Prostate gland (tissue), 2 donors: ENCODE measurements at regions not wholly inside any gene's neighbourhood (a gene's known extent, or its start where the extent isn't known, plus 50 kb on each side); places are given as distances from the start of the nearest gene placed in this dataset.

Experiments
- DNase-seq: peaks from one replicate; pipeline ENCODE4 v3.0.0-alpha.2; 2019; ENCODE audit warnings: low spot score
- H3K27ac ChIP-seq, 2 donors: fragments of 200-600 bp; sonication (generic); 2 replicates each; pipeline ENCODE4 v1.5.1; 2017 to 2019
- H3K27me3 ChIP-seq: fragments of 200-600 bp; sonication (generic); replicated peaks from 2 replicates; pipeline ENCODE4 v1.5.1; 2019; ENCODE audit not compliant: insufficient read depth
- H3K36me3 ChIP-seq, 2 donors: fragments of 200-600 bp; sonication (generic); 1 replicate in 1 of 2; 2 replicates in 1 of 2; pipeline versions ENCODE4 v1.5.1 to v1.8.1; 2017 to 2019
- H3K4me1 ChIP-seq: fragments of 200-600 bp; sonication (generic); replicated peaks from 2 replicates; pipeline ENCODE4 v1.5.1; 2019
- H3K4me3 ChIP-seq, 2 donors: fragments of 200-600 bp; sonication (generic); 2 replicates each; pipeline ENCODE4 v1.5.1; 2017 to 2019
- H3K9me3 ChIP-seq: fragments of 200-600 bp; sonication (generic); 2 replicates; pipeline ENCODE4 v1.5.1; 2017
- CTCF ChIP-seq, 4 experiments: fragments of 200-600 bp in 2 of 4; fragments of 450-650 bp in 2 of 4; sonication (generic) in 2 of 4; IDR thresholded peaks; 1 replicate in 3 of 4; 2 replicates in 1 of 4; pipeline ENCODE4 v1.5.1; 2016 to 2019; ENCODE audit warnings: antibody characterized with exemption in 4 of 4, mild to moderate bottlenecking in 2 of 4, moderate library complexity in 2 of 4
- POLR2A ChIP-seq: fragments of 450-650 bp; IDR thresholded peaks from one replicate; pipeline ENCODE4 v1.6.1; 2016; ENCODE audit warnings: antibody characterized with exemption, mild to moderate bottlenecking
- POLR2AphosphoS5 ChIP-seq: sonication (generic); formaldehyde crosslinking; IDR thresholded peaks from one replicate; pipeline ENCODE4 v1.6.1; 2017; ENCODE audit warnings: antibody characterized with exemption
- WGBS: methylation state at CpG from one replicate; pipeline ENCODE4 v1.1.5; 2018; 5-methylcytosine and 5-hydroxymethylcytosine counted together
- intact Hi-C: fragments of 100-400 bp; cut with DNase I; formaldehyde crosslinking; loops from one replicate; pipeline ENCODE4 v1.14.2; 2022

- 96% methylated on average over 1 of the region's 1 CpG for WGBS
- TF ChIP-seq CTCF (IDR thresholded peaks at IDR 0.05), result no peak
- Histone ChIP-seq H3K27me3 (no peaks in the 10 kb centered on the region), H3K9me3 (no peaks in the 10 kb centered on the region), H3K36me3 (no peaks in the 10 kb centered on the region), H3K4me3 (no peak overlapping the region), H3K4me1 (no peaks in the 10 kb centered on the region), H3K27ac (no peak overlapping the region)
- intact Hi-C loops, result no loop called here
- DNase-seq, result no peak
Measured at GRCh38 chr4:182010876-182011275, 232.3 kb upstream of the TENM3 start.

GRCh38 chr4:182014164-182014563 lies 229.0 kb upstream of the TENM3 start:
- 89% methylated on average over 5 of the region's 5 CpGs for WGBS

GRCh38 chr4:182015014-182015413 lies 228.2 kb upstream of the TENM3 start:
- Histone ChIP-seq H3K27ac (no peak overlapping the region), H3K27me3 (no peaks in the 10 kb centered on the region), H3K36me3 (no peaks in the 10 kb centered on the region), H3K4me1 (no peaks in the 10 kb centered on the region), H3K4me3 (no peak overlapping the region), H3K9me3 (no peaks in the 10 kb centered on the region)
- DNase-seq, result no peak
- intact Hi-C loops, result no loop called here
- no peak for TF ChIP-seq POLR2AphosphoS5
- TF ChIP-seq POLR2A, result no peak
- TF ChIP-seq CTCF (IDR thresholded peaks at IDR 0.05), result no peak
- 93% methylated on average over 11 of the region's 11 CpGs for WGBS

More at GRCh38 chr4:182014164-182014563, 229.0 kb upstream of the TENM3 start:
- no peaks in the 10 kb centered on the region for H3K4me1 ChIP-seq
- DNase-seq, result no peak
- H3K4me3 ChIP-seq, result no peak overlapping the region
- H3K36me3 ChIP-seq, result no peaks in the 10 kb centered on the region
- H3K9me3 ChIP-seq, result no peaks in the 10 kb centered on the region
- intact Hi-C loops, result no loop called here
- no peaks in the 10 kb centered on the region for H3K27me3 ChIP-seq
- TF ChIP-seq CTCF (IDR thresholded peaks at IDR 0.05), result no peak
- TF ChIP-seq POLR2AphosphoS5, result no peak
- TF ChIP-seq POLR2A, result no peak
- no peak overlapping the region for H3K27ac ChIP-seq

- intact Hi-C loops, result no loop called here
- no peak for TF ChIP-seq POLR2A
- TF ChIP-seq CTCF (IDR thresholded peaks at IDR 0.05), result no peak
- TF ChIP-seq POLR2AphosphoS5, result no peak
- Histone ChIP-seq H3K9me3 (no peaks in the 10 kb centered on the region), H3K4me3 (no peak overlapping the region), H3K4me1 (no peaks in the 10 kb centered on the region), H3K36me3 (no peaks in the 10 kb centered on the region), H3K27me3 (no peaks in the 10 kb centered on the region), H3K27ac (no peak overlapping the region)
- WGBS, result 88% methylated on average over 6 of the region's 6 CpGs
- no peak for DNase-seq
Measured at GRCh38 chr4:182015893-182016292, 227.3 kb upstream of the TENM3 start.

GRCh38 chr4:182017038-182017437 lies 226.2 kb upstream of the TENM3 start:
- intact Hi-C loops, result no loop called here
- WGBS, result 84% methylated on average over 5 of the region's 5 CpGs
- H3K4me3 ChIP-seq, result no peak overlapping the region
- no peak for TF ChIP-seq POLR2A
- no peak for TF ChIP-seq CTCF (IDR thresholded peaks at IDR 0.05)
- TF ChIP-seq POLR2AphosphoS5, result no peak
- H3K27ac ChIP-seq, result no peak overlapping the region
- H3K36me3 ChIP-seq, result no peaks in the 10 kb centered on the region
- DNase-seq, result no peak
- H3K27me3 ChIP-seq, result no peaks in the 10 kb centered on the region
- no peaks in the 10 kb centered on the region for H3K9me3 ChIP-seq
- H3K4me1 ChIP-seq, result no peaks in the 10 kb centered on the region
